ENCODE measurements at regions not wholly inside any gene's neighbourhood (a gene's known extent, or its start where the extent isn't known, plus 50 kb on each side); places are given as distances from the start of the nearest gene placed in this dataset.

GRCh38 chr2:121006743-121007489, 271.2 kb downstream of the GLI2 start:
- CTCF ChIA-PET = no interaction called here

GRCh38 chr2:121007490-121007853, 271.8 kb downstream of the GLI2 start:
- POLR2A ChIA-PET = no interaction called here
- DNase-seq = no peak
- Mint-ChIP-seq H3K9me3 (peaks cover 16% of the 10 kb centered on the region), H3K27me3 (peaks cover 9% of the 10 kb centered on the region), H3K4me1 (no peaks in the 10 kb centered on the region), H3K36me3 (ENCODE audit: low read depth) (no peaks in the 10 kb centered on the region), H3K27ac (no peak overlapping the region), H3K4me3 (no peak overlapping the region)
- no peak for ATAC-seq (ENCODE audit: low read depth)
- TF ChIP-seq, protein P1, sequence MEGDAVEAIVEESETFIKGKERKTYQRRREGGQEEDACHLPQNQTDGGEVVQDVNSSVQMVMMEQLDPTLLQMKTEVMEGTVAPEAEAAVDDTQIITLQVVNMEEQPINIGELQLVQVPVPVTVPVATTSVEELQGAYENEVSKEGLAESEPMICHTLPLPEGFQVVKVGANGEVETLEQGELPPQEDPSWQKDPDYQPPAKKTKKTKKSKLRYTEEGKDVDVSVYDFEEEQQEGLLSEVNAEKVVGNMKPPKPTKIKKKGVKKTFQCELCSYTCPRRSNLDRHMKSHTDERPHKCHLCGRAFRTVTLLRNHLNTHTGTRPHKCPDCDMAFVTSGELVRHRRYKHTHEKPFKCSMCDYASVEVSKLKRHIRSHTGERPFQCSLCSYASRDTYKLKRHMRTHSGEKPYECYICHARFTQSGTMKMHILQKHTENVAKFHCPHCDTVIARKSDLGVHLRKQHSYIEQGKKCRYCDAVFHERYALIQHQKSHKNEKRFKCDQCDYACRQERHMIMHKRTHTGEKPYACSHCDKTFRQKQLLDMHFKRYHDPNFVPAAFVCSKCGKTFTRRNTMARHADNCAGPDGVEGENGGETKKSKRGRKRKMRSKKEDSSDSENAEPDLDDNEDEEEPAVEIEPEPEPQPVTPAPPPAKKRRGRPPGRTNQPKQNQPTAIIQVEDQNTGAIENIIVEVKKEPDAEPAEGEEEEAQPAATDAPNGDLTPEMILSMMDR (IDR thresholded peaks at IDR 0.05) = no peak
- CTCF ChIA-PET = no interaction called here
- intact Hi-C loops (cut with micrococcal nuclease) = no loop called here

More at GRCh38 chr2:121006743-121007489, 271.2 kb downstream of the GLI2 start:
- DNase-seq = no peak
- TF ChIP-seq, protein P1 (IDR thresholded peaks at IDR 0.05) = no peak
- Mint-ChIP-seq H3K36me3 (ENCODE audit: low read depth) (no peaks in the 10 kb centered on the region), H3K4me3 (no peak overlapping the region), H3K4me1 (no peaks in the 10 kb centered on the region), H3K9me3 (peaks cover 16% of the 10 kb centered on the region), H3K27me3 (peaks cover 9% of the 10 kb centered on the region), H3K27ac (no peak overlapping the region)
- intact Hi-C loops (cut with micrococcal nuclease) = no loop called here
- no peak for ATAC-seq (ENCODE audit: low read depth)
- POLR2A ChIA-PET = no interaction called here

DNA sequence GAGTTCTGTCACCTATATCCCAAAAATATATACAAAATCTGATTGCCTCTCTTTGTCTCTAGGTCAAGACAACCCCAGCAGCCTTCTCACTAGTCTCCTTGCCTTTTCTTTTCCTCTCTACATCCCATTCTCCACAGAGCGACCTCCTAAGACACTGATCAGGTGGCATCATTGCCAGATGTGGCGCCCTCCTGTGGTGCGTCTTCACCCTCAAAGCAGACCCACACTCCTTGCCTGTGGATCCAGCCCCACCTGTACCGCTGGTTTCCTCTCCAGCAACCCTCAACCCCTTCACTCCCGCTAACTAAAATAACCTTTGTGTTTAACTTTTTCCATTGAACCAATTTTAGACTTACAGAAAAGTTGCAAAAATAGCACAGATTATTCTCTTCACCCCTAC, 273.3 kb downstream of the GLI2 start:
- no peak for ATAC-seq (ENCODE audit: low read depth)
- Mint-ChIP-seq H3K4me3 (no peak overlapping the region), H3K36me3 (ENCODE audit: low read depth) (no peaks in the 10 kb centered on the region), H3K4me1 (no peaks in the 10 kb centered on the region), H3K9me3 (peaks cover 20% of the 10 kb centered on the region), H3K27ac (no peak overlapping the region), H3K27me3 (peaks cover 9% of the 10 kb centered on the region)
- ChIA-PET CTCF (no interaction called here), POLR2A (no interaction called here)
- TF ChIP-seq, protein P1 (IDR thresholded peaks at IDR 0.05) = no peak
- intact Hi-C loops (cut with micrococcal nuclease) = no loop called here
- DNase-seq = no peak

DNA sequence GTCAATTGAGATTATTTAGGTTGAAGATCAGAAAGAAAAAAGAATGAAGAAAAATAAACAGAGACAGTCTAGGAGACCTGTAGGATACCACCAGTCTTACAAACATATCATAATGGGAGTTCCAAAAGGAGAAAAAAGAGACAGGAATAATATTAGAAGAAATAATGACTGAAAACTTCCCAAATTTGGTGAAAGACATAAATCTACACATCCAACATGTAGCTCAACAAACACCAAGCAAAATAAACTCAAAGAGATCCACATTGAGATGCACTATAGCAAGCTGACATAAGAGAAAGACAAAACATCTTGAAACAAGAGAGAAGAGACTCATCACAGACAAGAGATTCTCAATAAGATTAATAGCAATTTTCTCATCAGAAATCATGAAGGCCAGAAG, 274.0 kb downstream of the TFCP2L1 start:
- DNase-seq = no peak
- peaks cover 22% of the 10 kb centered on the region for H3K9me3 Mint-ChIP-seq
- H3K4me3 Mint-ChIP-seq = no peak overlapping the region
- no peaks in the 10 kb centered on the region for H3K36me3 Mint-ChIP-seq (ENCODE audit: low read depth)
- TF ChIP-seq, protein P1 (IDR thresholded peaks at IDR 0.05) = no peak
- ChIA-PET CTCF (no interaction called here), POLR2A (no interaction called here)
- intact Hi-C loops (cut with micrococcal nuclease) = no loop called here
- H3K27ac Mint-ChIP-seq = no peak overlapping the region
- no peaks in the 10 kb centered on the region for H3K4me1 Mint-ChIP-seq
- peaks cover 9% of the 10 kb centered on the region for H3K27me3 Mint-ChIP-seq
- ATAC-seq (ENCODE audit: low read depth) = no peak

- peaks cover 13% of the 10 kb centered on the region for H3K9me3 Mint-ChIP-seq
- no peaks in the 10 kb centered on the region for H3K36me3 Mint-ChIP-seq (ENCODE audit: low read depth)
- TF ChIP-seq, protein P1 (IDR thresholded peaks at IDR 0.05) = no peak
- no peak overlapping the region for H3K4me3 Mint-ChIP-seq
- intact Hi-C loops (cut with micrococcal nuclease) = no loop called here
- POLR2A ChIA-PET = no interaction called here
- H3K27ac Mint-ChIP-seq = no peak overlapping the region
- CTCF ChIA-PET = no interaction called here
- peaks cover 6% of the 10 kb centered on the region for H3K27me3 Mint-ChIP-seq
- no peaks in the 10 kb centered on the region for H3K4me1 Mint-ChIP-seq
- DNase-seq (no peak), ATAC-seq (ENCODE audit: low read depth) (no peak)
Measured at GRCh38 chr2:121014876-121015275, 270.1 kb downstream of the TFCP2L1 start.
